ENCODE measurements at regions not wholly inside any gene's neighbourhood (a gene's known extent, or its start where the extent isn't known, plus 50 kb on each side); places are given as distances from the start of the nearest gene placed in this dataset.

GRCh38 chr12:132423251-132423819 is 66.6 kb upstream of the FBRSL1 start:
- TF ChIP-seq CTCF (conservative IDR thresholded peaks at IDR 0.05; ENCODE audit: low read depth, low read length), result no peak
- no peak for DNase-seq (ENCODE audit: low read depth)
- H3K4me3 ChIP-seq (ENCODE audit: low read depth, low read length), result no peak overlapping the region

GRCh38 chr12:132422381-132423043 is 67.4 kb upstream of the FBRSL1 start:
- no peak for DNase-seq (ENCODE audit: low read depth)
- TF ChIP-seq CTCF (conservative IDR thresholded peaks at IDR 0.05; ENCODE audit: low read depth, low read length), result no peak
- no peak overlapping the region for H3K4me3 ChIP-seq (ENCODE audit: low read depth, low read length)

GRCh38 chr12:132422040-132422380 is 67.9 kb upstream of the FBRSL1 start:
- no peak for TF ChIP-seq CTCF (conservative IDR thresholded peaks at IDR 0.05; ENCODE audit: low read depth, low read length)
- no peak for DNase-seq (ENCODE audit: low read depth)
- no peak overlapping the region for H3K4me3 ChIP-seq (ENCODE audit: low read depth, low read length)

- DNase-seq (ENCODE audit: low read depth), result no peak
- TF ChIP-seq CTCF (conservative IDR thresholded peaks at IDR 0.05; ENCODE audit: low read depth, low read length), result no peak
- no peak overlapping the region for H3K4me3 ChIP-seq (ENCODE audit: low read depth, low read length)
Measured at GRCh38 chr12:132419631-132420246, 70.2 kb upstream of the FBRSL1 start.

GRCh38 chr12:132418393-132418925 is 71.5 kb upstream of the FBRSL1 start:
- DNase-seq (ENCODE audit: low read depth), result no peak
- TF ChIP-seq CTCF (conservative IDR thresholded peaks at IDR 0.05; ENCODE audit: low read depth, low read length), result no peak
- no peak overlapping the region for H3K4me3 ChIP-seq (ENCODE audit: low read depth, low read length)

- no peak for TF ChIP-seq CTCF (conservative IDR thresholded peaks at IDR 0.05; ENCODE audit: low read depth, low read length)
- no peak for DNase-seq (ENCODE audit: low read depth)
- H3K4me3 ChIP-seq (ENCODE audit: low read depth, low read length), result no peak overlapping the region
Measured at GRCh38 chr12:132417741-132418140, 72.2 kb upstream of the FBRSL1 start.
